NCI-H2227 (cell line): ENCODE measurements at regions not wholly inside any gene's neighbourhood (a gene's known extent, or its start where the extent isn't known, plus 50 kb on each side); places are given as distances from the start of the nearest gene placed in this dataset.
"Not testable (repeated sequence)": the region's sequence is repeated elsewhere in the genome, so short reads cannot be mapped to it uniquely, and the experiment has no call there.

Experiments
- DNase-seq: peaks from one replicate; lab custom pipeline; 2025; ENCODE audit not compliant: unreplicated experiment; lab: John Stamatoyannopoulos, UW

GRCh38 chr7:120131096-120131839 is 141.7 kb upstream of the KCND2 start:
- no peak for DNase-seq

DNA sequence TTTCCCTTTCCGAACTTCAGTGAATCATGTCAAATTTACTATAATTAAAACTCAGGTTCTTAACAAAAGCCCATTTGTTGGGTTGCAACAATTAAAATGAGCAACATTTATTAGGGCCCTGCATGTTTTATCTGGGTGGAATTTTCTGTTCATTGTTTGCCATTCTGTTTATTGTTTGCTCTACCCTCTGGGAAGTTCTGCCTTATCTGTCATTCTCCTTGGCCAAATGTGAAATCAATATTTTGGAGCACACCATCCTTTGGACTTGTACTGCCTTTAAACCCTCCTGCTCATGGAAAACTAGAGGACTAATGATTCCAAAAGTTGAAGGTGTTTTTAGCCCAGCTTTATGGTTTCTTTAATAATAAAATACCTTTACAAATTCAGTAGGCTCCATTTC is 134.5 kb upstream of the KCND2 start:
- DNase-seq, result no peak

- no peak for DNase-seq
Observed at GRCh38 chr7:120156476-120156875, 116.5 kb upstream of the KCND2 start.

DNA sequence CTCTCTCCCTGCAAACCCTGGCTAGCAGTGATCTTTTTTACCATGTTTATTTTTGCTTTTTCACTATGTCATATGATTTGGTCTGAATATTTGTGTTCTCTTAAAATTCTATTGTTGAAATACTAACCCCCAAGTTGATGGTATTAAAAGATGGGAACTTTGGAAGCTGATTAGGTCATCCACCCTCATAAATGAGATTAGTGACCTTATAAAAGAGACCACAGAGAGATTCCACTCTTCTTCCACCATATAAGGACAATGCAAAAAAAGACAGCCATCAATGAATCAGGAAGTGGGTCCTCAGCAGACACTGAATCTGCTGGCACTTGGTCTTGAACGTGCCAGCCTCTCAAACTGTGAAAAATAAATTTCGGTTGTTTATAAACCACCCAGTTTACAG is 112.8 kb upstream of the KCND2 start:
- no peak for DNase-seq

- DNase-seq, result no peak
Observed at GRCh38 chr7:120163449-120163848, 109.5 kb upstream of the KCND2 start.

DNA sequence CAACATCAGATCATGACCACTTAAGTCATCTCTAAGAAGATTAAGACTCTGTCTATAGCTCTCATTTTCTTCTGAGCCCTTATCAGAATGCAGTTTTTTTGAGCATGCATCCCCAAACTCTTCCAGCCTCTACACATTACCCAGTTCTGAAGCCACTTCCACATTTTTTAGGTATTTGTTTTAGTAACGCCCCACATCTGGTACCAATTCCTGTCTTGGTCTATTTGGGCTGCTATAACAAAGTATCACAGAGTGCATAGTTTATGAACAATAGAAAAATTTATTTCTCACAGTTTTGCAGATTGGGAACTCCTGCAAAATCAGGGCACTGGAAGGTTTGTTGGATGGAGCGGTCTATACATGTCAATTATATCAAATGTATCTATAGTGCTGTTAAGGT is 107.7 kb upstream of the KCND2 start:
- no peak for DNase-seq

DNA sequence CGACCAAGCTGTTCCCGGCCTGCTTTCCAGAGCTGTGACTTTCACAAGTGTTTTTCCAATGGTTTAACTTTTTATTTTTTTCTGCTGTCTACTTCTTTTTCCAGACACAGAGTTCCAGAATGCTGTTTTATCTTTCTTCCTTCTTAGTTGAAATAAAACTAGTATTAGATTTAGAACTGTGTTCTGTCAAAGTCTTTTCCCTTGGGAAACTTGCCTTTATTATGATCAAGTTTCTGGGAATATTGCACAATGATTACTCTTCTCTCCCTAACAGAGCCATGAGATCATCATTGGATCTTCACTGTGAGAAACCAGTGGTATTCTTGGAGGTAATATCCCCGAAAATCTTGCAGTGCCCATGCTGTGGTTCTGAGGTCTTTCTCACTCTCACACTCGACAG is 104.9 kb upstream of the KCND2 start:
- DNase-seq, result no peak

GRCh38 chr7:120169996-120170783 is 102.8 kb upstream of the KCND2 start:
- no peak for DNase-seq

DNA sequence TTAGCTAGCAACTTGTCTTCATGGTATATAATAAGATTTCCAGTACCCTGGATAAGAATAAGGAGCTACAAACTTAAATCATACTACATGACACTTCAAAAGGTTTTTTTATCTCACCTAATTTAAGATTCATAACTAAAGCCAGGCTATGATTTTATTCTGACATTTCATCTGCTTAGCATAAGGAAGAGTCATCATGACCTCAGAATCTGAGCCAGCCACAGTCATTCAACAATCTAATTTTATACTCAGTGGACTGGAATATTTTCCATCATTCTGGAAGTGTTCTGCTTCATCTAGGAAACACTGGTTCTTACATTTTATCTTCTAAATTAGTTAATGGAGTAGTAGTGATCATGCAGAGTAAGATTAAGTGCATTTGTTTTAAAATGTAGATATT is 102.1 kb upstream of the KCND2 start:
- no peak for DNase-seq

DNA sequence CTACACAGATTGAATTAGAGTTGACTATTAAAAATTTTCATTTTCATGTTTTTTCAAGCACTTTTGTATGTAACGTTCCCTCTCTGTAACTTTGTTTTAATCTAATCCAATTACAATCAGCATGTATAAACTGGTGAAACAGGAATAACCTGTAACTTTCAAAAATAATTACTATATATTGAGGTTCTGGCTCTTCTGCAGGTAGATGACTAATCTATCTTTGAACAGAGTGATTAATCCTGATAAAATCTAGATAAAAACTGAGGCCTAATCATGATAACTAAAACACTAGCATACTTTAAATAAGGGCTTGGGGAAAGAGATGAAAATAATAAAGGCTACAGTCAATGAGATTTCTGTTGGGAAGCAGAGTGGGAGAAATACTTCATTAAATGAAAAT is 101.6 kb upstream of the KCND2 start:
- DNase-seq, result no peak

GRCh38 chr7:120180221-120180620 is 92.8 kb upstream of the KCND2 start:
- DNase-seq, result no peak

DNA sequence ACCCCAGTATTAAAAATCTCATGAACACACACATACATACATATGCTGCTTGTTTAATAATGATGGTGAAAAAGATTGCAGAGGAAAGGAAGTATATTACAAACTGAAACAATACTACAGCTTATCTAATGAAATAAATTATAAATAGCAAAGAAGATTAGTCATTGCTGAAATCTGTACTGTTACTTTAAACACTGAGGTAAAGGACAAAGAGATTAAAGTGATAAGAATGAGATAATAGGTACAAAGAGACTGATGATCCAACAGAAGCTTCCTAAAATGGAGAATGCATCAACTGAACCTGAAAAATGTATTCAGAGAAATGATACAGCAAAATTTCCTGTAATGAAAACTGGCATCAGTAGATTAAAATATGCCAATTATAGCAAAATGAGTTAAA is 91.5 kb upstream of the KCND2 start:
- no peak for DNase-seq

DNA sequence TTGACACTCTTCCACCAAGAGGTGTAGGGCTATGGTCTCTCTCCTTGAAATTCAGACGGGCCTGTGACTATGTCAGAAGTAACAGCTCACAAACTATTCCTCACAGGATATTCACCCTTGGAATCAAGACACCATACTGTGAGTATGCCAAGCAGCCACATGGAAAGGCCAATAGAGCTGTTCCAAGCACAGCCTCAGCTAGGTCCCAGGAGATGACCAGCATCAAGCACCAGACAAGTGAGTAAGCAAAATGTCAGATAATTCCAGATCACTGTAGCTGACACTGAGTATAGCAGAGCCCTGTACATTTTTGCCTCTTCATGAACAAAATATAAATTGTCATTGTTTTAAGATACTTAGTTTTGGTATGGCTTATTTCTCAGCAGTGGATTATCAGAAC is 88.1 kb upstream of the KCND2 start:
- DNase-seq, result no peak

GRCh38 chr7:120185940-120186682 is 86.9 kb upstream of the KCND2 start:
- no peak for DNase-seq

DNA sequence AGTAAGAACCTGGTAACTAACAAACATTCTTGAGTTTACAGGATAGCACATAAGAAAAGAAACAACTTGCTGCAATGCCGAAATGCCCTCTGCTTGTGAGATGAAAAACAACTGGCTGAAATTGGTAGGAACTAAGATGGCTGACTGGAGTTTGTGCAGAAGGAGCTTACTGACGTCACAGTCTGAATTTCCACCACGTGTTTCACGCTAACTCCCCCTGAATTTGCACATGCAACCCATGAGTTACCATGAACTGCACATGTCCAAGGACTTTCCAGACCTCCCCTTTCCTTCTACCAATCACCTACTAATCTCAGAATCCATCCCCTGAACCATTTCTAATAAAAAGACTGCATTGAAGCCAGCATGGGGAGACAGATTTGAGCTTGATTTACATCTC is 86.3 kb upstream of the KCND2 start:
- DNase-seq, result no peak

- no peak for DNase-seq
Observed at GRCh38 chr7:120189623-120190022, 83.4 kb upstream of the KCND2 start.

DNA sequence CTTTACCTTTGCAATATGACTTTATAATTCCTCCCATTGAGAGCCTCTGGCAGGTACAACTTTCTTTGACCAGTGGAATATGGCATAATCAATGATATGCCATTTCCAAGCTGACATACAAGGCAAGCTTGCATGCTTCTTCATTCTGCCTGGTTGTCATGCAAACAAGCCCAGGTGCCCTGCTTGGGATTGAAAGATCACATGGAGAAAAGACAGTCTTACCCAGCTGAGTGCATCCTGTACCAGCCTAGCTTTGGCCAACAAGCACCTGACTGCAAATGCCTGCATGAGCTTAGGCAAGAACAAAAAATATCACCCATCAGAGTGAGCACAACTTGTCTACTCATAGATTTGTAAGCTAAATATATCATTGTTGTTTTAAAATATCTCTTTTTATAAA is 82.9 kb upstream of the KCND2 start:
- no peak for DNase-seq

- DNase-seq, result no peak
Observed at GRCh38 chr7:120190566-120190965, 82.4 kb upstream of the KCND2 start.

GRCh38 chr7:120191423-120191822 is 81.6 kb upstream of the KCND2 start:
- DNase-seq, result not testable (repeated sequence)

GRCh38 chr7:120201290-120201689 is 71.7 kb upstream of the KCND2 start:
- DNase-seq, result no peak

DNA sequence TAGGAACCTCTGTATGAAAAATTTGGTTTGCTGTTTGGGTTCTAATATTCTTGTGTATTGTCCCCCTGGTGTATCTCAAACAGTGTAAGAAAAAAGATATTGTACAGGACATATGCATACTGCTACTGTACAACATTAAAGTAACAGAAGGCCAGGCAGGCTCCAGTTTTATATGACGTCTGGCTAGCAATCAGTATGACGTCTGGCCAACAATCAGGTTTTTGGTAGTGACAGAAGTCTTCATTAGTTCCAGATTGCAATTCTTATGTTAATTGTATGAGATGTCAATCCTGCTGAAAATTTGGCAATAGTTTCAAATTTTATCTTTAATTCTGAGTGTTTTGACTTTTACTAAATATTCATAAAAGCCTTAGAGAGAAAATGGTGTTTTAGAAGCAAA is 67.9 kb upstream of the KCND2 start:
- DNase-seq, result no peak

GRCh38 chr7:120207037-120207436 is 65.9 kb upstream of the KCND2 start:
- no peak for DNase-seq
